ENCODE measurements at regions not wholly inside any gene's neighbourhood (a gene's known extent, or its start where the extent isn't known, plus 50 kb on each side); places are given as distances from the start of the nearest gene placed in this dataset.

GRCh38 chr17:77388384-77389306 lies 247.9 kb downstream of the SEC14L1 start:
- TF ChIP-seq CTCF (IDR thresholded peaks at IDR 0.05; ENCODE audit: low read depth, low read length, missing input control) (no peak), TAF1 (conservative IDR thresholded peaks at IDR 0.05) (no peak), RXRA (IDR thresholded peaks at IDR 0.05) (peak; percentile 98 to 99), REST (IDR thresholded peaks at IDR 0.05) (peak; percentile 69), GABPA (IDR thresholded peaks at IDR 0.05 in 1 of 2, conservative IDR thresholded peaks at IDR 0.05 in 1 of 2) (peak in 1 of 2 donors; percentile 18), SP1 (IDR thresholded peaks at IDR 0.05) (peak; percentile 84), YY1 (IDR thresholded peaks at IDR 0.05) (peak; percentile 93)
- TF ChIP-seq, protein P1, sequence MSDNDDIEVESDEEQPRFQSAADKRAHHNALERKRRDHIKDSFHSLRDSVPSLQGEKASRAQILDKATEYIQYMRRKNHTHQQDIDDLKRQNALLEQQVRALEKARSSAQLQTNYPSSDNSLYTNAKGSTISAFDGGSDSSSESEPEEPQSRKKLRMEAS (IDR thresholded peaks at IDR 0.05): peak; percentile 87
- TF ChIP-seq, protein P2, sequence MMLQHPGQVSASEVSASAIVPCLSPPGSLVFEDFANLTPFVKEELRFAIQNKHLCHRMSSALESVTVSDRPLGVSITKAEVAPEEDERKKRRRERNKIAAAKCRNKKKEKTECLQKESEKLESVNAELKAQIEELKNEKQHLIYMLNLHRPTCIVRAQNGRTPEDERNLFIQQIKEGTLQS (IDR thresholded peaks at IDR 0.05): peak; percentile 27

Measured in liver (tissue), 3 donors.